ELR (cell line): ENCODE measurements at regions not wholly inside any gene's neighbourhood (a gene's known extent, or its start where the extent isn't known, plus 50 kb on each side); places are given as distances from the start of the nearest gene placed in this dataset.

Source experiments
- DNase-seq: peaks from one replicate; pipeline ENCODE4 v3.0.0-alpha.2; 2015; ENCODE audit warnings: low read depth

DNA sequence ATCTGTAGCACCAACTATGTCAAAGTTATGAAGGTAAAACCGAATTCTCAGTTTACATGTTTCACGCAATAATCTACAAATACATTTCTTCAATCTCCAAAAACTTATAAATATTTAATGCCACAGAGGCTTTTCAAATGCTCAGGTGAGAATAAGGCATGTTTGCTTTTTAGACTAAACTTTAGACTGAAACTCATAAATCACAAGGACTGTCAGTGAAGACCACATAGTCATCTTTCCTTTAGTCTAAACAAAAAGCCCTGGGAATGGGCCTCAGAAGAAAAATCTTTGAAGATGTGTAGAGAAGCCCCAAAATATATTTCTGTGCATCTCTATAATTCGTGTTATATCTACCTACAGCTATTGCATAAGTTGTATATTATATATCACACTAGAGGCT, 54.5 kb upstream of the DCTD start:
- DNase-seq = peak; percentile 13

DNA sequence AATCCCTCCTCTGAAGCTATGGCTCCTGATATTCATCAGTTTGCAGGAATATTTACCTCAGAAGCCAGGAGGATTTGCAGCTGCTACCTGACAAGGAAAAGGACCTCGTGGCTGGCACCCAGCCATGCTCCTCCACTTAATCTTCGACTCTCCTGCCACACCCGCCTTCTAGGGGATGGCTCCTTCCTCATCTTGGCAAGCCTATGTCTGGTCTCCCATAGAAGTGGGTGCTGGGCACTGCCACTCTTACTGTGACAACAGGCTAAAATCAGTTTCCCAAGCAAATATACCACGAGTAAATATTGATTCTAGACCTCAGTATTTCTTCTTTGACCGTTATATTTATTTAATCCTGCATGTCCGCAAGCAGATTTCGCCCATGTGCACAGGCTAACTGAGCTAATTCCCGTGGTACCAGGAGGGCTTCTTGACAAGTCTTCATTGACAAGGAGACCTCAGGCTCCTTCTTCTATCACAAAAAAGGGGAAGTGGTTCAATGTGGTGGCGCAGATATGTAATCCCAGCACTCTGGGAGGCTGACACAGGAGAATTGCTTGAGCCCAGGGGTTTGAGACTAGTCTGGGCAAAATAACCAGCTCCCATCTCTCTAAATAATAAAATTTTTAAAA, 52.6 kb upstream of the DCTD start:
- DNase-seq = no peak

DNA sequence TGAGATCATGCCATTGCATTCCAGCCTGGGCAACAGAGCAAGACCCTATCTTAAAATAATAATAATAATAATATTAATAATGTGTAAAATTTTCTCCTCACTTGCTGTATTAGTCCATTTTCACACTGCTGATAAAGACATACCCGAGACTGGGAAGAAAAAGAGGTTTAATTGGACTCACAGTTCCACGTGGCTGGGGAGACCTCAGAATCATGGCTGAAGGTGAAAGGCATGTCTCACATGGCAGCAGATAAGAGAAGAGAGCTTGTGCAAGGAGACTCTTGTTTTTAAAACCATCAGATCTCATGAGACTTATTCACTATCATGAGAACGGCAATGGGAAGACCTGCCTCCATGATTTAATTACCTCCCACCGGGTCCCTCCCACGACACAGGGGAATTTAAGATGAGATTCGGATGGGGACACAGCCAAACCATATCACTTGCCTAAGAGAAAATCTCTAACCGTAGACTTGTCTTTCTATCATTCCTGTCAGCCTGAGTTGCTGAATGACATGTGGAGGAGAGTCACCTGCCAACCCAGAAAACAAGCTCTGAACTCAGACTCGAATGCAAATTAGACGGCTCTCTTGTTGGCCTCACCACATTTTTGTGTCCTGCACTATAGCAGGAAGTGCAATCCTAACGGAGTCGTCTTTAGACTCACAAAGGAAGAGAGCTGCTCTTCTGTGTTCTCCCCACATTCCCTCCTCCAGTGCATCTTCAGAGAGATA, 51.9 kb upstream of the DCTD start:
- DNase-seq = no peak

DNA sequence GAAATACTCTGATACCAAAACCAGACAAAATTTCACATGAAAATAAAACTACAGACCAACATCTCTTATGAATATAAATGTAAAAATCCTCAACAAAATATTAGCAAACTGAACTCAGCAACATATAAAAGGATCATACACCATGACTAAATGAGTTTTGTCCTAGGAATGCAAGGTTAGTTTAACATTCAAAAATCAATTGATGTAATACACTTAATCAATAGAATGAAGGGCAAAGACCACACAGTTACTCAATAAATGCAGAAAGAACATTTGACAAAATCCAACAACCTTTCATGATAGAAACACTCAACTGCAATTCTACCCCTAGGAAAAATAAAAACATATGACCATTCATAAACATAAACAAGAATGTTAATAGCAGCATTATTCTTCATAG, 50.2 kb upstream of the DCTD start:
- no peak for DNase-seq
